ENCODE measurements at regions not wholly inside any gene's neighbourhood (a gene's known extent, or its start where the extent isn't known, plus 50 kb on each side); places are given as distances from the start of the nearest gene placed in this dataset.

GRCh38 chr22:34877506-34877905 is 188.5 kb upstream of the ISX start:
- ChIA-PET CTCF (no interaction called here), POLR2A (ENCODE audit: low non-redundant PET) (no interaction called here)
- H3K9me3 ChIP-seq (ENCODE audit: low read depth, low read length, poor library complexity, severe bottlenecking), result no peaks in the 10 kb centered on the region
- no peak overlapping the region for H3K27ac ChIP-seq (ENCODE audit: low read depth, low read length, poor library complexity, severe bottlenecking)
- intact Hi-C loops (cut with micrococcal nuclease; ENCODE audit: unreplicated experiment), result no loop called here
- H3K4me1 ChIP-seq (ENCODE audit: insufficient read depth, low read length, poor library complexity, severe bottlenecking), result no peaks in the 10 kb centered on the region
- no TSS peak for BruUV-seq (replicated peaks)
- H3K27me3 ChIP-seq (replicated peaks; ENCODE audit: insufficient read depth, low read depth, low read length, poor library complexity), result no peaks in the 10 kb centered on the region
- no peaks in the 10 kb centered on the region for H3K36me3 ChIP-seq (ENCODE audit: insufficient read depth, low read length, poor library complexity, severe bottlenecking)
- no peak for TF ChIP-seq CTCF (conservative IDR thresholded peaks at IDR 0.05; ENCODE audit: low read depth, low read length)
- no peak for TF ChIP-seq EZH2 (IDR thresholded peaks at IDR 0.05; ENCODE audit: borderline replicate concordance, low read depth, low read length, poor library complexity, severe bottlenecking)
- DNase-seq (ENCODE audit: low spot score), result no peak
- no peak overlapping the region for H3K4me3 ChIP-seq (ENCODE audit: low read depth, low read length, poor library complexity, severe bottlenecking)

- ChIA-PET CTCF (no interaction called here), POLR2A (ENCODE audit: low non-redundant PET) (no interaction called here)
- TF ChIP-seq CTCF (conservative IDR thresholded peaks at IDR 0.05; ENCODE audit: low read depth, low read length), result no peak
- TF ChIP-seq EZH2 (IDR thresholded peaks at IDR 0.05; ENCODE audit: borderline replicate concordance, low read depth, low read length, poor library complexity, severe bottlenecking), result no peak
- no peaks in the 10 kb centered on the region for H3K36me3 ChIP-seq (ENCODE audit: insufficient read depth, low read length, poor library complexity, severe bottlenecking)
- no TSS peak for BruUV-seq (replicated peaks)
- no peak for DNase-seq (ENCODE audit: low spot score)
- no peaks in the 10 kb centered on the region for H3K4me1 ChIP-seq (ENCODE audit: insufficient read depth, low read length, poor library complexity, severe bottlenecking)
- H3K9me3 ChIP-seq (ENCODE audit: low read depth, low read length, poor library complexity, severe bottlenecking), result no peaks in the 10 kb centered on the region
- no peaks in the 10 kb centered on the region for H3K27me3 ChIP-seq (replicated peaks; ENCODE audit: insufficient read depth, low read depth, low read length, poor library complexity)
- no peak overlapping the region for H3K4me3 ChIP-seq (ENCODE audit: low read depth, low read length, poor library complexity, severe bottlenecking)
- H3K27ac ChIP-seq (ENCODE audit: low read depth, low read length, poor library complexity, severe bottlenecking), result no peak overlapping the region
- intact Hi-C loops (cut with micrococcal nuclease; ENCODE audit: unreplicated experiment), result no loop called here
Observed at GRCh38 chr22:34878171-34878570, 187.8 kb upstream of the ISX start.

GRCh38 chr22:34879001-34879400 is 187.0 kb upstream of the ISX start:
- no peak for DNase-seq (ENCODE audit: low spot score)
- H3K27ac ChIP-seq (ENCODE audit: low read depth, low read length, poor library complexity, severe bottlenecking), result no peak overlapping the region
- ChIA-PET POLR2A (ENCODE audit: low non-redundant PET) (no interaction called here), CTCF (no interaction called here)
- TF ChIP-seq CTCF (conservative IDR thresholded peaks at IDR 0.05; ENCODE audit: low read depth, low read length), result no peak
- TF ChIP-seq EZH2 (IDR thresholded peaks at IDR 0.05; ENCODE audit: borderline replicate concordance, low read depth, low read length, poor library complexity, severe bottlenecking), result no peak
- no peaks in the 10 kb centered on the region for H3K27me3 ChIP-seq (replicated peaks; ENCODE audit: insufficient read depth, low read depth, low read length, poor library complexity)
- H3K36me3 ChIP-seq (ENCODE audit: insufficient read depth, low read length, poor library complexity, severe bottlenecking), result no peaks in the 10 kb centered on the region
- intact Hi-C loops (cut with micrococcal nuclease; ENCODE audit: unreplicated experiment), result no loop called here
- H3K4me1 ChIP-seq (ENCODE audit: insufficient read depth, low read length, poor library complexity, severe bottlenecking), result no peaks in the 10 kb centered on the region
- H3K9me3 ChIP-seq (ENCODE audit: low read depth, low read length, poor library complexity, severe bottlenecking), result no peaks in the 10 kb centered on the region
- H3K4me3 ChIP-seq (ENCODE audit: low read depth, low read length, poor library complexity, severe bottlenecking), result no peak overlapping the region
- BruUV-seq (replicated peaks), result no TSS peak

Data from A673 (cell line).